ENCODE measurements at regions not wholly inside any gene's neighbourhood (a gene's known extent, or its start where the extent isn't known, plus 50 kb on each side); places are given as distances from the start of the nearest gene placed in this dataset.

- DNase-seq (peak in 5 of 6 donors; percentile 14 to 43 (median 28)), ATAC-seq (peak; percentile 61 to 88 (median 81)), FAIRE-seq (no peak)
- no peak overlapping the region for H3K27ac ChIP-seq
- H3K9me3 ChIP-seq: no peaks in the 10 kb centered on the region
- no peaks in the 10 kb centered on the region for H3K4me1 ChIP-seq
- H3K36me3 ChIP-seq: no peaks in the 10 kb centered on the region
- H3K4me3 ChIP-seq: no peak overlapping the region
- TF ChIP-seq CTCF (IDR thresholded peaks at IDR 0.05): no peak
- 72 to 75% methylated on average over 2 of the region's 2 CpGs for WGBS, 2 donors
- H3K27me3 ChIP-seq: no peaks in the 10 kb centered on the region
- intact Hi-C loops (cut with DNase I): loop anchor here in 1 of 3 donors (10.0 kb wide), 2 partner anchors 158 to 188 kb away; no protein-coding TSS in a partner anchor
Observed at GRCh38 chr15:92527197-92527596, 128.4 kb downstream of the FAM174B start.

GRCh38 chr15:92525758-92526245 lies 129.8 kb downstream of the FAM174B start:
- H3K4me1 ChIP-seq: no peaks in the 10 kb centered on the region
- H3K4me3 ChIP-seq: no peak overlapping the region
- no peak for FAIRE-seq
- no peak for DNase-seq
- no peaks in the 10 kb centered on the region for H3K9me3 ChIP-seq
- no peak for TF ChIP-seq CTCF (IDR thresholded peaks at IDR 0.05)
- H3K36me3 ChIP-seq: no peaks in the 10 kb centered on the region
- ATAC-seq: no peak
- H3K27me3 ChIP-seq: no peaks in the 10 kb centered on the region
- H3K27ac ChIP-seq: no peak overlapping the region
- WGBS, 2 donors: 43 to 66% methylated on average over 3 of the region's 3 CpGs
- intact Hi-C loops (cut with DNase I): loop anchor here in 1 of 3 donors (10.0 kb wide), 2 partner anchors 159 to 189 kb away; no protein-coding TSS in a partner anchor

- Histone ChIP-seq H3K36me3 (no peaks in the 10 kb centered on the region), H3K4me1 (no peaks in the 10 kb centered on the region), H3K4me3 (no peak overlapping the region), H3K27me3 (no peaks in the 10 kb centered on the region), H3K9me3 (no peaks in the 10 kb centered on the region), H3K27ac (no peak overlapping the region)
- TF ChIP-seq CTCF (IDR thresholded peaks at IDR 0.05): no peak
- 86 to 91% methylated on average over 7 of the region's 7 CpGs for WGBS, 2 donors
- FAIRE-seq: no peak
- DNase-seq: no peak
- intact Hi-C loops (cut with DNase I): loop anchor here in 2 of 3 donors (5.0 to 10.0 kb wide), 3 partner anchors 157 to 190 kb away; no protein-coding TSS in a partner anchor
- no peak for ATAC-seq
Observed at GRCh38 chr15:92524874-92525565, 130.6 kb downstream of the FAM174B start.

DNA sequence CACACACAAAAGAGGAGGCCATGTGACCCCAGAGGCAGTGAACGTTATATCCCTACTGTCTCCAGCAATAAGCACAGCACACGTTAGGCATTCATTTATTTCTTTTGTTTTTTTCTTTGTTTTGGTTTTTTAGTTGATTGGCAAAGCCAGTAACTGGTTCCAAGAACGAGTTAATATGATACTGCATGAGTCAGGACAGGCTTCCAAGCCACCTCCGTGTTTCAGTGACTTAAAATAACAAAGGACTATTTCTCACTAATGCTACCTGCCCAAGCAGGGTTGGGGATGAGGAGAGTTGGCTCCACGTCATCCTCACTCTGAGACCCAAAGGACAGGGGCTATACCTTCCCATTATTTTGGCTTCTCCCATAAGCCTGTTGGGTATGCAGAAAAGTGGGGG lies 130.5 kb downstream of the ST8SIA2 start:
- H3K27ac ChIP-seq: no peak overlapping the region
- no peaks in the 10 kb centered on the region for H3K27me3 ChIP-seq
- WGBS, 2 donors: 54 to 61% methylated on average over 5 of the region's 5 CpGs
- no peak for DNase-seq
- no peak for TF ChIP-seq CTCF (IDR thresholded peaks at IDR 0.05)
- no peak for FAIRE-seq
- no peak overlapping the region for H3K4me3 ChIP-seq
- H3K4me1 ChIP-seq: no peaks in the 10 kb centered on the region
- no peaks in the 10 kb centered on the region for H3K36me3 ChIP-seq
- ATAC-seq: no peak
- H3K9me3 ChIP-seq: no peaks in the 10 kb centered on the region
- intact Hi-C loops (cut with DNase I): loop anchor here in 2 of 3 donors (5.0 to 10.0 kb wide), 3 partner anchors 158 to 191 kb away; no protein-coding TSS in a partner anchor

- no peak for ATAC-seq
- H3K4me1 ChIP-seq: no peaks in the 10 kb centered on the region
- FAIRE-seq: no peak
- 90 to 94% methylated on average over 2 of the region's 2 CpGs for WGBS, 2 donors
- no peak overlapping the region for H3K27ac ChIP-seq
- no peak for TF ChIP-seq CTCF (IDR thresholded peaks at IDR 0.05)
- H3K4me3 ChIP-seq: no peak overlapping the region
- no peaks in the 10 kb centered on the region for H3K36me3 ChIP-seq
- H3K27me3 ChIP-seq: no peaks in the 10 kb centered on the region
- no peaks in the 10 kb centered on the region for H3K9me3 ChIP-seq
- no peak for DNase-seq
- intact Hi-C loops (cut with DNase I): loop anchor here in 2 of 3 donors (5.0 to 10.0 kb wide), 3 partner anchors 159 to 192 kb away; no protein-coding TSS in a partner anchor
Observed at GRCh38 chr15:92523176-92523575, 129.5 kb downstream of the ST8SIA2 start.

All from pancreas (tissue), 10 donors.